ENCODE measurements at regions not wholly inside any gene's neighbourhood (a gene's known extent, or its start where the extent isn't known, plus 50 kb on each side); places are given as distances from the start of the nearest gene placed in this dataset.
"Not testable (repeated sequence)": the region's sequence is repeated elsewhere in the genome, so short reads cannot be mapped to it uniquely, and the experiment has no call there.

- no peak for DNase-seq (ENCODE audit: low read depth, low spot score)
- Mint-ChIP-seq H3K27me3 (ENCODE audit: low read depth) (no peaks in the 10 kb centered on the region), H3K27ac (ENCODE audit: unreplicated experiment) (no peak overlapping the region), H3K9me3 (peaks cover 33% of the 10 kb centered on the region), H3K36me3 (ENCODE audit: low read depth) (peaks cover 11% of the 10 kb centered on the region), H3K4me3 (no peak overlapping the region), H3K4me1 (no peaks in the 10 kb centered on the region)
- no peak for TF ChIP-seq CTCF (conservative IDR thresholded peaks at IDR 0.05)
Observed at GRCh38 chr1:143665606-143666005, 306.2 kb downstream of the FAM72C start.

- not testable (repeated sequence) for H3K4me1 Mint-ChIP-seq; DNase-seq (ENCODE audit: low read depth, low spot score); H3K27ac Mint-ChIP-seq (ENCODE audit: unreplicated experiment); H3K27me3 Mint-ChIP-seq (ENCODE audit: low read depth); H3K4me3 Mint-ChIP-seq
- Mint-ChIP-seq H3K36me3 (ENCODE audit: low read depth) (peaks cover 12% of the 10 kb centered on the region), H3K9me3 (peaks cover 21% of the 10 kb centered on the region)
Observed at GRCh38 chr1:143663056-143663455, 308.7 kb downstream of the FAM72C start.

- Mint-ChIP-seq H3K36me3 (ENCODE audit: low read depth) (peaks cover 8% of the 10 kb centered on the region), H3K27ac (ENCODE audit: unreplicated experiment) (no peak overlapping the region), H3K4me1 (no peaks in the 10 kb centered on the region), H3K27me3 (ENCODE audit: low read depth) (no peaks in the 10 kb centered on the region), H3K9me3 (peaks cover 23% of the 10 kb centered on the region), H3K4me3 (no peak overlapping the region)
- no peak for DNase-seq (ENCODE audit: low read depth, low spot score)
- no peak for TF ChIP-seq CTCF (conservative IDR thresholded peaks at IDR 0.05)
Observed at GRCh38 chr1:143661418-143662101, 310.2 kb downstream of the FAM72C start.

- Mint-ChIP-seq H3K27ac (ENCODE audit: unreplicated experiment) (no peak overlapping the region), H3K4me1 (no peaks in the 10 kb centered on the region), H3K4me3 (no peak overlapping the region), H3K9me3 (peaks cover 30% of the 10 kb centered on the region), H3K36me3 (ENCODE audit: low read depth) (peaks cover 12% of the 10 kb centered on the region), H3K27me3 (ENCODE audit: low read depth) (no peaks in the 10 kb centered on the region)
- no peak for TF ChIP-seq CTCF (conservative IDR thresholded peaks at IDR 0.05)
- DNase-seq (ENCODE audit: low read depth, low spot score) = no peak
Observed at GRCh38 chr1:143660354-143660941, 311.3 kb downstream of the FAM72C start.

- no peak for DNase-seq (ENCODE audit: low read depth, low spot score)
- peaks cover 6% of the 10 kb centered on the region for H3K36me3 Mint-ChIP-seq (ENCODE audit: low read depth)
- H3K9me3 Mint-ChIP-seq = peaks cover 21% of the 10 kb centered on the region
- H3K4me3 Mint-ChIP-seq = no peak overlapping the region
- no peaks in the 10 kb centered on the region for H3K27me3 Mint-ChIP-seq (ENCODE audit: low read depth)
- no peak overlapping the region for H3K27ac Mint-ChIP-seq (ENCODE audit: unreplicated experiment)
- TF ChIP-seq CTCF (conservative IDR thresholded peaks at IDR 0.05) = no peak
- H3K4me1 Mint-ChIP-seq = no peaks in the 10 kb centered on the region
Observed at GRCh38 chr1:143653429-143653802, 318.4 kb downstream of the FAM72C start.

- DNase-seq (ENCODE audit: low read depth, low spot score) = no peak
- Mint-ChIP-seq H3K36me3 (ENCODE audit: low read depth) (peaks cover 6% of the 10 kb centered on the region), H3K4me3 (no peak overlapping the region), H3K27me3 (ENCODE audit: low read depth) (no peaks in the 10 kb centered on the region), H3K27ac (ENCODE audit: unreplicated experiment) (no peak overlapping the region), H3K9me3 (peaks cover 20% of the 10 kb centered on the region), H3K4me1 (no peaks in the 10 kb centered on the region)
- TF ChIP-seq CTCF (conservative IDR thresholded peaks at IDR 0.05) = no peak
Observed at GRCh38 chr1:143652744-143653428, 318.9 kb downstream of the FAM72C start.
